DLD1 (cell line): ENCODE measurements at regions not wholly inside any gene's neighbourhood (a gene's known extent, or its start where the extent isn't known, plus 50 kb on each side); places are given as distances from the start of the nearest gene placed in this dataset.
"Not testable (repeated sequence)": the region's sequence is repeated elsewhere in the genome, so short reads cannot be mapped to it uniquely, and the experiment has no call there.

Experiments
- in situ Hi-C: cut with HindIII; loops from 2 replicates; pipeline ENCODE4 v1.10.0; 2017; ENCODE audit warnings: low sequenced_read_pairs

- in situ Hi-C loops: no loop called here
Measured at GRCh38 chr5:179459771-179460170, 90.6 kb upstream of the RUFY1 start.

DNA sequence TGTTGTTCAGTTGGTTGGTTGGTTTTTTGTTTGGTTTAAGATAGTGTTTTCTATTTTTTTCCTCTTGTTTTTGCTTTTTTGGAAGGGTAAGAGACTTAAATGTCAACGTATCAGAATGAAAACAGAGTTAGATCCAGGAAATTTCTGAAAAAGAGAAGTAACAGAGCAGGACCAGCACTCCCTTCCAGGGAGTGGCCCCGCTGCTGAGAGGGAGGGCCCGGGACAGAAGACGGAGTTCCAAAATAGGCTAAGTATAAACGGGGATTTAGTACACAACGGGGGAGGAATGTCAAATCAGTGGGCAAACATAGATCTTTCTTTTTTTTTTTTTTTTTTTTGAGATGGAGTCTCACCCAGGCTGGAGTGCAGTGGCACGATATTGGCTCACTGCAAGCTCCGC lies 92.7 kb upstream of the RUFY1 start:
- in situ Hi-C loops: no loop called here

GRCh38 chr5:179456075-179456474 lies 94.3 kb upstream of the RUFY1 start:
- in situ Hi-C loops: not testable (repeated sequence)

DNA sequence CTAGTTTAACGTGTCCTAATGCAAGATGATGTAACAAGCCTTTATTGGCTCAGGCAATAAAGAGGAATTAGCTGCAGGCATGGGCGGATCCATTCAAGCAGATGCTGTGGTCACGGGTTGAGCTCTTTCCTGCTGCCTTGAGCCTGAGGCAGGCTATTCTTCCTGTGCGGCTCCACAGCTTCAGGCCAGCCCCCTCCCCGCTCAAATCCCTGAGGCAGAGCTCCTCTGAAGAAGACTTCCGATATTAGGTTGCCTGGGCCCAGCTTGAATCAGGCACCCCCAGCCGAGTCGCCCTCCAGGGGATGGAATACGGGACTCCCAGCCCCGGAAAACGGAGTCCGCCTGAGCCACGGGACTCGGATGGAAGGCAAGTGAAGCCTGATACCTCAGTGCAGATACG lies 95.0 kb upstream of the RUFY1 start:
- in situ Hi-C loops: no loop called here

GRCh38 chr5:179454356-179454755 lies 96.0 kb upstream of the RUFY1 start:
- in situ Hi-C loops: no loop called here

DNA sequence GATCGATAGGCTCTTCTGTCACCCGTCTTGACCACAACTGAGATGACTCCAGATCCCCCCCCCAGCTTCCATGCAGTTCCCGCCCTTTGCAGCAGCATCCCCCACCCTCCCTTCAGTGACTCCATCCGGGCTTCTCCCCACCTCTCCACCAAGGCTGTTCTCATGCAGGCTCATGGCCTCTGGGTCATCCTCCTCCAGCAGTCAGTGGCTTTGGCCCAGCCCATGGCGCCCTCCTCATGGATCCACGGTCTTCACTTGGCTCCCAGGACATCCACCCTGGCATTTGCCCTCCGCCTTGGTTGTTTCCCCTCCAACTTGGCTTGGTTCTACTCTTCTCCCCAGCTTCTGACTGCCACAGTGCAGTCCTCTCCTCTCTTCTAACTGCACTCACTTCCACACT lies 96.7 kb upstream of the RUFY1 start:
- in situ Hi-C loops: no loop called here

- in situ Hi-C loops: no loop called here
Measured at GRCh38 chr5:179452356-179453230, 97.8 kb upstream of the RUFY1 start.

GRCh38 chr5:179451828-179452196 lies 98.5 kb upstream of the RUFY1 start:
- in situ Hi-C loops: no loop called here

- in situ Hi-C loops: no loop called here
Measured at GRCh38 chr5:179451114-179451827, 99.1 kb upstream of the RUFY1 start.

DNA sequence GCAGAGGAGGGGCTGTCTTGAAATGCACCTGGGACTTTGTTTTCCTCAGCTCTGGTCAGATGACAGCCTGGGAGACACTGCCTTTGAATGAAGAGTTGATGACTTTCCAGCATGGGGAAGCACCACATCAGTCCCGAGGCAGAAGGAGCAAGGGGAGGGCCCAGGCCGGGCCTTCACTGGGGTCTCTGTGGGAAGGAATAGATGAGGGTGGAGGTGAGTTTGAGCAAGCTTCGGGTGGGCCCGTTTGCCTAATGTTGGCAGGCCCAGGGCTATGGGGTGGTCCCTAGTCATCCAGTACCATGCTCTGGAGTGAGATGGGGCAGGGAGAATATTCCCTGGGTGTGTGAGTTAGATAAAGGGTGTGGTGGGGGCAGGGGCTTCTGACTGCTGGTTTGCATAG lies 100.4 kb upstream of the RUFY1 start:
- in situ Hi-C loops: not testable (repeated sequence)

DNA sequence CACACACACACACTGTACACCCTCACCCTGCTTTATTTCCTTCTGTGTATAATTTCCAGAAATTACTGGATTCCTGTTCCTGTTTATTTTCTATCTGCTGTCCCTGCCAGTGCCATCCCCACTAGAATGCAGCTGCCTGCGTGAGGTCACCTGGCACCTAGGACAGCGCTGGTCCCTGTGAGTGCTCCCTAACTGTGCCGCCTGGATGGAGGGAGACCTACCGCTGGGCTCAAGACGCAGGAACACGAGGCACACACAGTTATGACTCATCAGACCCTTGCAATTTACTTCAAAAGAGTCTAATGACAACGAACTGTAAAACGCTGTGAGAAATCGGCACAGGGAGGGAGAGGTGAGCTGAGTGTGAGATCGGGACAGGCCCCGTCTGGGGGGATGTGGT lies 102.1 kb upstream of the RUFY1 start:
- in situ Hi-C loops: not testable (repeated sequence)

DNA sequence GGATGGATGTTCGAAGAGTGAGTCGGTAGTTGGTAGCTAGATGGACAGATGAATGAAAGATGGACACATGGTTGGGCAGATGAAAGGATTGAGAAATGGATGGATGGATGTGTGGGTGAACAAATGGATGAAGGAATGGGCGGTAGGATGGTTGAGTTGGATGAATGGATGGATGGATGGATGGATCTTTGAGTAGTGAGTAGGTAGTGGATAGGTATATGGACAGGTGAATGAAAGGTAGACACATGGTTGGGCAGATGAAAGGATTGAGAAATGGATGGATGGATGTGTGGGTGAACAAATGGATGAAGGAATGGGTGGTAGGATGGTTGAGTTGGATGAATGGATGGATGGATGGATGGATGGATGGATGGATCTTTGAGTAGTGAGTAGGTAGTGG lies 97.0 kb upstream of the ADAMTS2 start:
- in situ Hi-C loops: not testable (repeated sequence)

- in situ Hi-C loops: no loop called here
Measured at GRCh38 chr5:179439181-179439985, 94.1 kb upstream of the ADAMTS2 start.

DNA sequence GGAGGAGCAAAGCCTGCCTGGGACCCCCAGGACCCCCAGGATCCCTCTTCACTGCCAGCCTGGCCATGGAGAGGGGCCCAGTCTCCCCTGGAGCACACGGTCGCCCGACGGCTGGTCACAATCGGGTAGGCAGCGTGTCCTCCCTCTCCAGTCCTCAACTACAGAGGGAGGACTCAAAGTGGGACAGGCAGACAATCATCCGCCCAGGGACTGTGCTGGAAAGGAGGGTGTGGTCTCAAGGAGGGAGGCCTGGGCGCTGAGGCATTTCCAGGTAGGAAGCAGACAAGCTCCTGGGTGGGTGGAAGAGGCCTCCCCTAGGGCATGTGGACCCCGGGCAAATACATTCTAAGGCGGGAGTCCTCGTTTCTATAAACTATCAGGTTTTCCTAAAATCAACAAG lies 93.2 kb upstream of the ADAMTS2 start:
- in situ Hi-C loops: no loop called here

GRCh38 chr5:179438011-179438441 lies 92.8 kb upstream of the ADAMTS2 start:
- in situ Hi-C loops: no loop called here

- in situ Hi-C loops: no loop called here
Measured at GRCh38 chr5:179437341-179438001, 92.2 kb upstream of the ADAMTS2 start.

DNA sequence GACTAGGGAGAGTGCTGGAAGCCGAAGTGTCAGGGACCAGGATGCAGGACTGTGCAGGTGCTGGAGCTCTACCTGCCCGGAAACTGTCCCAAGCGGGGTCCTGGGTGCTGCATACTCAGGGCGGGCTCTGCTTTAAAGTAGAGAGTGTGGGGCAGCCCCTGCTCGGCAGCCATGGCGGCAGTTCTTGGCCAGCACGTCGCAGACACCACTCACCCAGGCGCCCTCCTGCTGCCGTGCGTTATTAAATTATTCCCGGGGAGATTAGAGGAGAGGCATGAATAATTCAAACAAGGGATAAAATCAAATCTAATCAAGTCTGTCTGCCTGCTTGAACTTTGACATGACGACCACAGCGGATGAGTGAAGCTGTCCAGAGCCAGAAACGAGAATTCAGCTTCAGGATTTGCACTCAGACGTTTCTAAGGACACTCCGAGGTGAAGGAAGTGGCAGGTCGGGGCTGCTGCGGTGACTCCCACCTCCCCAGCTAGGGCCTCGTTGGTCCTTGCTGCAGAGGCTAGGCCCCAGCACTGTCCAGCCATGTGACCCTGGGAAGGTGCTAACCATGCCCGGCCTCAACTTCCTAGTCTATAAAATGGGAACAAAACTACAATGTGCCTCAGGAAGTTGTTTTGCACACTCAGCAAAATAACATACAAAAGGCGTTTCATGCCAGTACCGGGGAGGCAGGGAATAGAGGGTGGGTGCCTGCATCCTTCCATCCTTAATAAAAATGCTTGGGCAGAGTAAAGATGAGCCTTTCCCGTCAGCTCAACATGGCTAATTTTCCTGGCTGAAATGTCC lies 91.3 kb upstream of the ADAMTS2 start:
- in situ Hi-C loops: no loop called here

DNA sequence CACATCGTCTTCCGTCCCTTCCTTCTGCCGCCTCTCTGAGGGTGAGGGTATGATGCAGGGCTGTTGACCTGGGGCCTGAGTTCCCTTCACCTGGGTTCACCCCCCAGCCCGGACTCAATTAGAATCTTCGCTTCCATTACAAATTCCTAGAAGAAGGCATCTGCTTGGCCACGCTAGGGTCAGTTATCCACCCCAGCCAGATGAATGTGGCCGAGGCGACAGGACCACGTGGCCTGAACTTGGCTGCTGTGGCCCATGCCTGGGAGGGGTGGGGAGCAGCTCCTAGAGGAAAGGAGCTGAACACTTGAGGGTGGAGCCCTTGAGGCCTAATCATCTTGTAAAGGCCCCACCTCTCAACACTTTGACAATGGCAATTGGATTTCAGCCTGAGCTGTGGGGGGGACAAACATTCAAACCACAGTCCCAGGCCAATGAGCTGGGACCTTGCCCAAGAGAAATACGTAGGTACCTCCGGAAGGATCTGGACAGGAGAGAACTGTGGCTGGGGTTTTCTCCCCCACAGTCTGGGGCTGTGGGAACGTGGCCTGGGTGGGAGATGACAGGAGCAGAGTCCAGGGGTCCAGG lies 90.6 kb upstream of the ADAMTS2 start:
- in situ Hi-C loops: no loop called here

GRCh38 chr5:179435181-179435580 lies 89.9 kb upstream of the ADAMTS2 start:
- in situ Hi-C loops: no loop called here

- in situ Hi-C loops: no loop called here
Measured at GRCh38 chr5:179432547-179432946, 87.3 kb upstream of the ADAMTS2 start.
